IMR-90 (cell line): ENCODE measurements at regions not wholly inside any gene's neighbourhood (a gene's known extent, or its start where the extent isn't known, plus 50 kb on each side); places are given as distances from the start of the nearest gene placed in this dataset.

Source experiments
- ATAC-seq: fragments of 200-7000 bp; cut with Tn5 transposase; 2 replicates; pipeline ENCODE4 v1.9.1; 2020; ENCODE audit warnings: low read depth, mild to moderate bottlenecking, moderate library complexity
- BruUV-seq: library from RNA; stranded (reverse); fragments of 400-500 nt; replicated peaks from 2 replicates; lab custom pipeline; 2021; lab: Mats Ljungman, UMichigan
- CTCF ChIA-PET: fragments of 300-600 bp; formaldehyde crosslinking; extraction: SDS; loops from one replicate; lab custom pipeline; 2021; ENCODE audit warnings: antibody characterized with exemption; lab: Yijun Ruan, JAX
- POLR2A ChIA-PET: fragments of 300-600 bp; sonication (Branson Sonifier 250); formaldehyde crosslinking; loops from one replicate; lab custom pipeline; 2022; ENCODE audit warnings: antibody characterized with exemption; ENCODE audit not compliant: unreplicated experiment; lab: Charles Lee
- DNase-seq: peaks from one replicate; pipeline ENCODE4 v3.0.0; 2013
- H2AFZ ChIP-seq: replicated peaks from 2 replicates; pipeline ENCODE3; 2013; ENCODE audit warnings: low read length, mild to moderate bottlenecking; ENCODE audit not compliant: poor library complexity
- H2AK5ac ChIP-seq: 2 replicates; pipeline ENCODE4 v1.6.1; 2013; ENCODE audit warnings: low read depth, low read length, inconsistent platforms
- H2AK9ac ChIP-seq: replicated peaks from 2 replicates; pipeline ENCODE3; 2013; ENCODE audit warnings: mild to moderate bottlenecking, low read depth, low read length, moderate library complexity; ENCODE audit not compliant: poor library complexity
- H2BK120ac ChIP-seq: 2 replicates; pipeline ENCODE4 v1.6.1; 2013; ENCODE audit warnings: low read depth, low read length, inconsistent platforms
- H2BK15ac ChIP-seq: 3 replicates; pipeline ENCODE4 v1.6.1; 2013; ENCODE audit warnings: low read depth, low read length, inconsistent platforms
- H2BK20ac ChIP-seq: 2 replicates; pipeline ENCODE4 v1.6.1; 2013; ENCODE audit warnings: low read depth, mild to moderate bottlenecking, inconsistent platforms, low read length, moderate library complexity
- H2BK5ac ChIP-seq: 2 replicates; pipeline ENCODE4 v1.6.1; 2013; ENCODE audit warnings: mild to moderate bottlenecking, low read depth, low read length, inconsistent platforms; ENCODE audit not compliant: poor library complexity, severe bottlenecking
- H3K14ac ChIP-seq: replicated peaks from 2 replicates; pipeline ENCODE4 v1.6.1; 2013; ENCODE audit warnings: low read depth, low read length, inconsistent platforms
- H3K18ac ChIP-seq: 2 replicates; pipeline ENCODE4 v1.6.1; 2013; ENCODE audit warnings: low read depth, low read length, control low read depth
- H3K23ac ChIP-seq: 2 replicates; pipeline ENCODE4 v1.6.1; 2013; ENCODE audit warnings: low read depth, low read length, inconsistent platforms
- H3K27ac ChIP-seq: 2 replicates; pipeline ENCODE4 v1.5.1; 2013; ENCODE audit warnings: mild to moderate bottlenecking, control low read depth, low read length; ENCODE audit not compliant: insufficient read depth
- H3K27me3 ChIP-seq: 2 replicates; pipeline ENCODE4 v1.6.1; 2013; ENCODE audit warnings: low read length; ENCODE audit not compliant: control insufficient read depth, insufficient read depth
- H3K36me3 ChIP-seq: 2 replicates; pipeline ENCODE4 v1.6.1; 2013; ENCODE audit warnings: low read length, mixed read lengths; ENCODE audit not compliant: control insufficient read depth, insufficient read depth
- H3K4ac ChIP-seq: 2 replicates; pipeline ENCODE4 v1.6.1; 2013; ENCODE audit warnings: low read depth, low read length, inconsistent platforms
- H3K4me1 ChIP-seq: 2 replicates; pipeline ENCODE4 v1.6.1; 2013; ENCODE audit warnings: low read length, mixed read lengths; ENCODE audit not compliant: control insufficient read depth, insufficient read depth
- H3K4me2 ChIP-seq: 2 replicates; pipeline ENCODE4 v1.6.1; 2013; ENCODE audit warnings: low read depth, mild to moderate bottlenecking, control low read depth, low read length, moderate library complexity
- H3K4me3 ChIP-seq: 2 replicates; pipeline ENCODE4 v1.5.1; 2013; ENCODE audit warnings: low read depth, mild to moderate bottlenecking, control low read depth, low read length, moderate library complexity; ENCODE audit not compliant: insufficient read depth
- H3K56ac ChIP-seq: 2 replicates; pipeline ENCODE4 v1.6.1; 2013; ENCODE audit warnings: low read length, inconsistent platforms; ENCODE audit not compliant: insufficient read depth; ENCODE audit errors: extremely low read depth
- H3K79me1 ChIP-seq, 2 experiments: 2 replicates each; pipeline ENCODE4 v1.6.1; 2013; ENCODE audit warnings: low read length in 2 of 2, inconsistent platforms in 1 of 2, low read depth in 1 of 2
- H3K9ac ChIP-seq: 2 replicates; pipeline ENCODE4 v1.6.1; 2013; ENCODE audit warnings: low read depth, low read length, control low read depth
- H3K9me1 ChIP-seq: 2 replicates; pipeline ENCODE4 v1.6.1; 2013; ENCODE audit warnings: low read length, inconsistent platforms; ENCODE audit not compliant: insufficient read depth
- H3K9me3 ChIP-seq: 2 replicates; pipeline ENCODE4 v1.6.1; 2013; ENCODE audit warnings: low read length; ENCODE audit not compliant: control insufficient read depth, insufficient read depth
- H4K20me1 ChIP-seq: 2 replicates; pipeline ENCODE4 v1.6.1; 2013; ENCODE audit warnings: low read length, inconsistent platforms; ENCODE audit not compliant: insufficient read depth
- H4K5ac ChIP-seq: 2 replicates; pipeline ENCODE4 v1.6.1; 2013; ENCODE audit warnings: mild to moderate bottlenecking, low read depth, low read length, control low read depth
- H4K8ac ChIP-seq, 2 experiments: 2 replicates each; pipeline ENCODE4 v1.6.1; 2013; ENCODE audit warnings: low read depth in 2 of 2, low read length in 2 of 2, control low read depth in 1 of 2, inconsistent platforms in 1 of 2
- H4K91ac ChIP-seq: 2 replicates; pipeline ENCODE4 v1.6.1; 2013; ENCODE audit warnings: low read depth, low read length, inconsistent platforms; ENCODE audit not compliant: insufficient read depth
- BHLHE40 ChIP-seq: fragments of 150-350 bp; IDR thresholded peaks from 2 replicates; pipeline ENCODE4 v1.6.1; 2016; ENCODE audit warnings: mild to moderate bottlenecking, low read depth, low read length
- CEBPB ChIP-seq: IDR thresholded peaks from 2 replicates; pipeline ENCODE4 v1.6.1; 2012; ENCODE audit warnings: low read depth, low read length, improper control_type of control experiment
- CHD1 ChIP-seq: IDR thresholded peaks from 2 replicates; pipeline ENCODE4 v1.6.1; 2012; ENCODE audit warnings: low read depth, low read length, improper control_type of control experiment
- CTCF ChIP-seq: conservative IDR thresholded peaks from 2 replicates; pipeline ENCODE4 v1.5.1; 2012; ENCODE audit warnings: mild to moderate bottlenecking, low read depth, low read length, improper control_type of control experiment
- FOS ChIP-seq: fragments of 150-350 bp; IDR thresholded peaks from 2 replicates; pipeline ENCODE4 v1.6.1; 2016; ENCODE audit warnings: low read depth, low read length
- MAFK ChIP-seq: IDR thresholded peaks from 2 replicates; pipeline ENCODE4 v1.6.1; 2012; ENCODE audit warnings: low read depth, low read length, improper control_type of control experiment
- MAZ ChIP-seq: IDR thresholded peaks from 2 replicates; pipeline ENCODE4 v1.6.1; 2012; ENCODE audit warnings: low read depth, mild to moderate bottlenecking, low read length, improper control_type of control experiment, moderate library complexity, borderline replicate concordance
- MXI1 ChIP-seq: IDR thresholded peaks from 2 replicates; pipeline ENCODE4 v1.6.1; 2012; ENCODE audit warnings: low read depth, mild to moderate bottlenecking, low read length, moderate library complexity, borderline replicate concordance
- NFE2L2 ChIP-seq: fragments of 150-350 bp; IDR thresholded peaks from 2 replicates; pipeline ENCODE4 v1.6.1; 2016; ENCODE audit warnings: low read depth, mild to moderate bottlenecking, low read length
- POLR2A ChIP-seq: IDR thresholded peaks from 2 replicates; pipeline ENCODE4 v1.6.1; 2012; ENCODE audit warnings: mild to moderate bottlenecking, low read depth, low read length
- RAD21 ChIP-seq: IDR thresholded peaks from 2 replicates; pipeline ENCODE4 v1.6.1; 2012; ENCODE audit warnings: low read length, improper control_type of control experiment
- RFX5 ChIP-seq: IDR thresholded peaks from 2 replicates; pipeline ENCODE4 v1.8.0; 2012; ENCODE audit warnings: low read depth, mild to moderate bottlenecking, low read length, moderate library complexity
- SMC3 ChIP-seq: fragments of 150-350 bp; IDR thresholded peaks from 2 replicates; pipeline ENCODE4 v1.6.1; 2016; ENCODE audit warnings: low read depth, mild to moderate bottlenecking, antibody characterized with exemption, low read length, moderate library complexity
- USF2 ChIP-seq: fragments of 150-350 bp; IDR thresholded peaks from 2 replicates; pipeline ENCODE4 v1.6.1; 2017; ENCODE audit warnings: mild to moderate bottlenecking, antibody characterized with exemption, low read length, low read depth
- WGBS, 2 experiments: methylation state at CpG; one replicate each; pipeline versions ENCODE4 v1.1.5 to v1.1.7; 2013; ENCODE audit warnings: missing lambda C conversion rate in 2 of 2; ENCODE audit not compliant: insufficient read length in 1 of 2; ENCODE audit errors: extremely low coverage in 2 of 2; 5-methylcytosine and 5-hydroxymethylcytosine counted together
- dilution Hi-C: fragments of 300-500 bp; cut with HindIII; formaldehyde crosslinking; loops from one replicate; pipeline ENCODE4 v1.14.3; 2018; ENCODE audit warnings: low sequenced_read_pairs; ENCODE audit not compliant: unreplicated experiment
- in situ Hi-C: fragments of 300-500 bp; cut with MboI; formaldehyde crosslinking; loops from 3 replicates; pipeline ENCODE4 v1.14.3; 2019; ENCODE audit warnings: low sequenced_read_pairs, inconsistent platforms, mixed read lengths
- intact Hi-C: fragments of 100-400 bp; cut with micrococcal nuclease; formaldehyde crosslinking; loops from 2 replicates; pipeline ENCODE4 v1.10.0; 2022
- TF ChIP-seq, protein P1 (sequence below): fragments of 150-350 bp; IDR thresholded peaks from 2 replicates; pipeline ENCODE4 v1.6.1; 2016; ENCODE audit warnings: low read depth, mild to moderate bottlenecking, low read length, moderate library complexity, borderline replicate concordance

DNA sequence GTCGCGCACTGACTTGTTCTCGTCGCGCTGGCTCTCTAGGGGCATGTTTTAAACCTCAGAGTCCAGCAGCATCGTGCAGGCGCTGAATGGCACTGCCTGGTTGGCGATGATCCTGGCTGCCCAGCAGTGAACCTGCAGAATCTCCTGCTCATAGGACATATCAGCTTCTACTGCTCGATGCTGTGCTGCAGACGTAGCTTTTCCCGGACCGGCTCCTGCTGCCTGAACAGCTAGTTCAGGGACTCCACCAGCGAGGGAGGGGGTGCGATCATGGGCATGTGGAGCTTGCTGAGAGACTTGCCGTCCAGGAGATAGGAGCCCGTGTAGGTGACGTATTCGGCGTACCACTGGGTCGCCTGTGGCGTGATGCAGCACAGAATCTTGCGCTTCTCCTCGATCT, 890.0 kb upstream of the LRRTM1 start:
- ATAC-seq (no peak), DNase-seq (no peak)
- no peak overlapping the region for H3K18ac ChIP-seq
- H3K9me3 ChIP-seq, result peaks cover 31% of the 10 kb centered on the region
- no peak overlapping the region for H3K27ac ChIP-seq
- intact Hi-C loops (no loop called here), in situ Hi-C loops (no loop called here), dilution Hi-C loops (no loop called here)
- no peak overlapping the region for H2BK15ac ChIP-seq
- no peak overlapping the region for H2BK5ac ChIP-seq
- H3K23ac ChIP-seq, result no peak overlapping the region
- H3K4me3 ChIP-seq, result no peak overlapping the region
- ChIA-PET CTCF (no interaction called here), POLR2A (no interaction called here)
- no peaks in the 10 kb centered on the region for H3K79me1 ChIP-seq
- H2AFZ ChIP-seq, result no peak overlapping the region
- H3K9me1 ChIP-seq, result no peaks in the 10 kb centered on the region
- no peak overlapping the region for H4K8ac ChIP-seq
- H4K20me1 ChIP-seq, result no peaks in the 10 kb centered on the region
- no peak overlapping the region for H3K4ac ChIP-seq
- WGBS, 2 experiments, result 88% methylated on average over 10 of the region's 23 CpGs; no CpG with 5 or more reads in 1 of the 2 experiments
- no peak overlapping the region for H2AK9ac ChIP-seq
- no peak overlapping the region for H2BK120ac ChIP-seq
- no peaks in the 10 kb centered on the region for H3K4me1 ChIP-seq
- no peak overlapping the region for H3K9ac ChIP-seq
- H3K27me3 ChIP-seq, result no peaks in the 10 kb centered on the region
- H2BK20ac ChIP-seq, result no peak overlapping the region
- H4K5ac ChIP-seq, result no peak overlapping the region
- H3K36me3 ChIP-seq, result no peaks in the 10 kb centered on the region
- H3K4me2 ChIP-seq, result no peak overlapping the region
- TF ChIP-seq RAD21 (no peak), CEBPB (no peak), NFE2L2 (no peak), SMC3 (no peak), CTCF (no peak), CHD1 (no peak), USF2 (no peak), MAZ (no peak), MXI1 (no peak), BHLHE40 (no peak), MAFK (no peak), POLR2A (no peak), FOS (no peak), RFX5 (no peak)
- TF ChIP-seq, protein P1, sequence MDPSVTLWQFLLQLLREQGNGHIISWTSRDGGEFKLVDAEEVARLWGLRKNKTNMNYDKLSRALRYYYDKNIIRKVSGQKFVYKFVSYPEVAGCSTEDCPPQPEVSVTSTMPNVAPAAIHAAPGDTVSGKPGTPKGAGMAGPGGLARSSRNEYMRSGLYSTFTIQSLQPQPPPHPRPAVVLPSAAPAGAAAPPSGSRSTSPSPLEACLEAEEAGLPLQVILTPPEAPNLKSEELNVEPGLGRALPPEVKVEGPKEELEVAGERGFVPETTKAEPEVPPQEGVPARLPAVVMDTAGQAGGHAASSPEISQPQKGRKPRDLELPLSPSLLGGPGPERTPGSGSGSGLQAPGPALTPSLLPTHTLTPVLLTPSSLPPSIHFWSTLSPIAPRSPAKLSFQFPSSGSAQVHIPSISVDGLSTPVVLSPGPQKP, result no peak
- no peak overlapping the region for H3K56ac ChIP-seq
- BruUV-seq, result no TSS peak
- H2AK5ac ChIP-seq, result no peak overlapping the region
- H4K91ac ChIP-seq, result no peak overlapping the region
- H3K14ac ChIP-seq, result no peak overlapping the region
